Psoas muscle (tissue), 7 donors: ENCODE measurements at regions not wholly inside any gene's neighbourhood (a gene's known extent, or its start where the extent isn't known, plus 50 kb on each side); places are given as distances from the start of the nearest gene placed in this dataset.
"Not testable (repeated sequence)": the region's sequence is repeated elsewhere in the genome, so short reads cannot be mapped to it uniquely, and the experiment has no call there.

Experiments
- ATAC-seq, 4 donors: fragments of 200-7000 bp; cut with Tn5 transposase; one replicate each; pipeline ENCODE4 v1.9.1; 2020; ENCODE audit warnings: moderate library complexity in 3 of 4, mild to moderate bottlenecking in 2 of 4
- DNase-seq, 2 donors: peaks; one replicate each; pipeline ENCODE4 v3.0.0-alpha.2; 2020
- H3K27ac ChIP-seq: fragments of 200-600 bp; one replicate; pipeline ENCODE4 v1.8.0; 2022
- H3K27me3 ChIP-seq, 3 donors: fragments of 200-600 bp in 1 of 3; one replicate each; pipeline versions ENCODE4 v1.6.1 to v1.8.0; 2013 to 2022; ENCODE audit warnings: low read length in 2 of 3, mild to moderate bottlenecking in 2 of 3, moderate library complexity in 1 of 3; ENCODE audit not compliant: insufficient read depth in 3 of 3
- H3K36me3 ChIP-seq, 2 donors: fragments of 200-600 bp in 1 of 2; one replicate each; pipeline versions ENCODE4 v1.6.1 to v1.8.0; 2013 to 2022; ENCODE audit warnings: low read depth in 1 of 2, mild to moderate bottlenecking in 1 of 2, moderate library complexity in 1 of 2; ENCODE audit not compliant: insufficient read depth in 1 of 2
- H3K4me1 ChIP-seq: fragments of 200-600 bp; one replicate; pipeline ENCODE4 v1.8.0; 2022
- H3K4me3 ChIP-seq: fragments of 200-600 bp; one replicate; pipeline ENCODE4 v1.8.0; 2022; ENCODE audit warnings: mild to moderate bottlenecking
- H3K9me3 ChIP-seq: fragments of 200-600 bp; one replicate; pipeline ENCODE4 v1.8.0; 2022
- CTCF ChIP-seq: fragments of 200-600 bp; IDR thresholded peaks from one replicate; pipeline ENCODE4 v1.8.0; 2022; ENCODE audit warnings: antibody characterized with exemption
- WGBS, 3 donors: extraction: QIAGEN DNeasy Blood & Tissue Kit; methylation state at CpG; one replicate each; pipeline versions ENCODE4 v1.1.6 to v1.1.7; 2013; 5-methylcytosine and 5-hydroxymethylcytosine counted together
- intact Hi-C, 2 donors: fragments of 100-400 bp; cut with DNase I; formaldehyde crosslinking; loops; one replicate each; pipeline versions ENCODE4 v1.11.0 to v1.14.2; 2022
- donor health status: healthy with polysubstance abuse.
- donor health status: DM: no; HTN: no; CAD: no; lungs with moderate emphysema.
- donor health status: Bipolar disorder and iron deficiency.
- donor health status: healthy.
- donor health status: DM: yes; HTN: yes; CAD: no.
- donor health status: DM: no; HTN: no; CAD: no.
- donor health status: DM: yes; HTN: yes; CAD: no.

DNA sequence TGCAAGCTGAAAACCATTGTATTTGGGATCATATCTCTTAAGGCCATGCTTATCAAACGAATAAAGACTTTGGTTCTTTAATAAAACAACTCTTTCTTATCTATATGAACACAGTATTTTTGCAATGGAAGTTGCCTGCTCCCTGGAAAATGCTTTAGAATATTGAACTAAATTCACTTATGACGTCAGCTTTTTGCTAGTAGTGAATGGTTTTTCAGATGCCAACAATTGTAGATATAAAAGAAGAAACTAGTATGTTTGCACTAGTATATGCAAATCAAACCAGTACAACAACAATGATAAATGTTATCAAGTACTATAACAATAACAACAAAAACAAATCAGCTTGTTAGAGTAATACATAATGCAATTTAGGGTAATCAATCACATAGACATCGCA lies 1462.9 kb downstream of the SUCLG1 start:
- Histone ChIP-seq H3K36me3 (no peaks in the 10 kb centered on the region), H3K27me3 (no peaks in the 10 kb centered on the region), H3K4me3 (no peak overlapping the region), H3K9me3 (no peaks in the 10 kb centered on the region), H3K27ac (no peak overlapping the region), H3K4me1 (no peaks in the 10 kb centered on the region)
- intact Hi-C loops: no loop called here
- ATAC-seq (no peak), DNase-seq (no peak)
- 73 to 80% (median 75%) methylated on average over 3 of the region's 3 CpGs for WGBS, 3 donors
- TF ChIP-seq CTCF: no peak

DNA sequence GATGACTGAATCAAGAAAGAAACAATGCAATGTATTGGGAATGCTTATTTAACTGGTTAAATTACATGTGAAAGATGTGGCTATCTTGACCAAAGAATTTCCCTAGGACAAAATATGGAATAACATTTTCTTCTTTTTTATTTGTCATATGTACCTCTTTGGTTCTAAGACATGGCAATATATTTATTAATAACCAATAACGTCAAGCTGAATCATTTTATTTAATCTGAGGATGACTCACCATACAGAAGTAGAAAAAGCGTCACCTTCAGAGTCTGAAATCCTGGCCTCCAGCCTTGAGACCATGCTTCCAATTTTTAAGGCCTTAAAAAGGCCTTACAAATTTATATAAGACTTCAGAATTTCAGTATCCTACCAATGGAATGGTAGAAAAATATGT lies 1464.9 kb downstream of the SUCLG1 start:
- TF ChIP-seq CTCF: no peak
- 61 to 86% (median 84%) methylated on average over 2 of the region's 2 CpGs for WGBS, 3 donors
- H3K27me3 ChIP-seq: no peaks in the 10 kb centered on the region
- no peaks in the 10 kb centered on the region for H3K4me1 ChIP-seq
- DNase-seq (no peak), ATAC-seq (no peak)
- H3K4me3 ChIP-seq: no peak overlapping the region
- intact Hi-C loops: no loop called here
- no peaks in the 10 kb centered on the region for H3K36me3 ChIP-seq
- no peak overlapping the region for H3K27ac ChIP-seq
- no peaks in the 10 kb centered on the region for H3K9me3 ChIP-seq

GRCh38 chr2:82993609-82994008 lies 1465.5 kb downstream of the SUCLG1 start:
- Histone ChIP-seq H3K36me3 (no peaks in the 10 kb centered on the region), H3K27me3 (no peaks in the 10 kb centered on the region), H3K4me1 (no peaks in the 10 kb centered on the region), H3K4me3 (no peak overlapping the region), H3K27ac (no peak overlapping the region), H3K9me3 (no peaks in the 10 kb centered on the region)
- 61 to 72% (median 65%) methylated on average over 2 of the region's 2 CpGs for WGBS, 3 donors
- TF ChIP-seq CTCF: no peak
- intact Hi-C loops: no loop called here
- ATAC-seq: no peak
- DNase-seq: no peak

GRCh38 chr2:82992968-82993367 lies 1466.1 kb downstream of the SUCLG1 start:
- WGBS, 3 donors: 66 to 78% (median 71%) methylated on average over 2 of the region's 2 CpGs
- no peaks in the 10 kb centered on the region for H3K27me3 ChIP-seq
- intact Hi-C loops: no loop called here
- H3K9me3 ChIP-seq: no peaks in the 10 kb centered on the region
- no peaks in the 10 kb centered on the region for H3K4me1 ChIP-seq
- H3K36me3 ChIP-seq: no peaks in the 10 kb centered on the region
- DNase-seq: no peak
- no peak overlapping the region for H3K4me3 ChIP-seq
- no peak for ATAC-seq
- TF ChIP-seq CTCF: no peak
- no peak overlapping the region for H3K27ac ChIP-seq

GRCh38 chr2:82987706-82988105 lies 1471.4 kb downstream of the SUCLG1 start:
- H3K36me3 ChIP-seq, H3K27me3 ChIP-seq, H3K4me1 ChIP-seq, DNase-seq, H3K9me3 ChIP-seq, intact Hi-C loops, ATAC-seq, H3K27ac ChIP-seq, H3K4me3 ChIP-seq: not testable (repeated sequence)
- WGBS, 3 donors: 90 to 94% (median 93%) methylated on average over 6 of the region's 6 CpGs
